Heart left ventricle (tissue), 16 donors: ENCODE measurements at regions not wholly inside any gene's neighbourhood (a gene's known extent, or its start where the extent isn't known, plus 50 kb on each side); places are given as distances from the start of the nearest gene placed in this dataset.

Experiments
- ATAC-seq, 4 donors: fragments of 200-7000 bp; cut with Tn5 transposase; one replicate each; pipeline ENCODE4 v1.9.1; 2020 to 2022; ENCODE audit warnings: moderate library complexity in 4 of 4, mild to moderate bottlenecking in 3 of 4, moderate number of reproducible peaks in 1 of 4
- DNase-seq, 5 donors: peaks; one replicate each; pipeline ENCODE4 v3.0.0-alpha.2; 2020
- H3K27ac ChIP-seq, 12 donors: fragments of 200-600 bp; sonication (generic) in 4 of 12; one replicate each; pipeline versions ENCODE4 v1.5.0 to v1.8.0; 2016 to 2022; ENCODE audit warnings: mild to moderate bottlenecking in 2 of 12
- H3K27me3 ChIP-seq, 9 donors: fragments of 200-600 bp; sonication (generic) in 2 of 9; one replicate each; pipeline versions ENCODE4 v1.5.1 to v1.8.0; 2016 to 2022; ENCODE audit warnings: mild to moderate bottlenecking in 3 of 9
- H3K36me3 ChIP-seq, 9 donors: fragments of 200-600 bp; sonication (generic) in 2 of 9; one replicate each; pipeline versions ENCODE4 v1.5.0 to v1.8.0; 2018 to 2022; ENCODE audit warnings: mild to moderate bottlenecking in 2 of 9
- H3K4me1 ChIP-seq, 12 donors: fragments of 200-600 bp; sonication (generic) in 4 of 12; one replicate each; pipeline versions ENCODE4 v1.5.0 to v1.8.0; 2016 to 2022; ENCODE audit warnings: mild to moderate bottlenecking in 3 of 12
- H3K4me3 ChIP-seq, 12 donors: fragments of 200-600 bp; sonication (generic) in 4 of 12; one replicate each; pipeline versions ENCODE4 v1.5.0 to v1.8.0; 2017 to 2022; ENCODE audit warnings: mild to moderate bottlenecking in 9 of 12, moderate library complexity in 4 of 12
- H3K9me3 ChIP-seq, 12 donors: fragments of 200-600 bp; sonication (generic) in 4 of 12; one replicate each; pipeline versions ENCODE4 v1.5.0 to v1.8.0; 2016 to 2022; ENCODE audit warnings: mild to moderate bottlenecking in 1 of 12
- POLR2A ChIP-seq, 2 donors: fragments of 450-650 bp; IDR thresholded peaks; one replicate each; pipeline ENCODE4 v1.6.1; 2017; ENCODE audit warnings: antibody characterized with exemption in 2 of 2, mild to moderate bottlenecking in 2 of 2, moderate library complexity in 2 of 2
- WGBS, 4 donors: extraction: QIAGEN DNeasy Blood & Tissue Kit in 2 of 4; methylation state at CpG; one replicate each; pipeline versions ENCODE4 v1.1.5 to v1.1.7; 2013 to 2018; 5-methylcytosine and 5-hydroxymethylcytosine counted together
- intact Hi-C, 10 donors: fragments of 100-400 bp; cut with DNase I; formaldehyde crosslinking; loops; one replicate each; pipeline versions ENCODE4 v1.11.1 to v1.14.2; 2022
- TF ChIP-seq, protein P1 (sequence below), 12 donors: fragments of 200-600 bp; sonication (generic) in 4 of 12; IDR thresholded peaks; one replicate each; pipeline versions ENCODE4 v1.5.0 to v1.8.0; 2018 to 2022; ENCODE audit warnings: antibody characterized with exemption in 12 of 12, mild to moderate bottlenecking in 5 of 12
- donor health status: ischemic (EF 13 %, LVEDD 7.1; RV severe dilation, severe dysfunction).
- donor health status: healthy with polysubstance abuse.
- donor health status: DM: no; HTN: yes; CAD: no.
- donor health status: DM: no; HTN: no; CAD: no.
- donor health status: ischemic (EF 25% LVEDD 6.9; RV normal size, moderate dysfunction).
- donor health status: ischemic (EF 25% LVEDD 5.7; RV mildly dilated, moderate dysfunction).
- donor health status: healthy.
- donor health status: DM: yes; HTN: yes; CAD: no.
- donor health status: ischemic (EF 35%, LVEDD 5.7; RV mildly dilated, moderate dysfunction).
- donor health status: nonischemic (EF 11% LVEDD 7.7; RV severe dilation, severe dysfunction).
- donor health status: DM: yes; HTN: yes; CAD: no.
- donor health status: PGD.
- donor health status: ischemic (EF 29% LVEDD 5.4; RV normal size, mild dysfunction).
- donor health status: nonischemic (EF 23%, LVEDD 6.1; RV moderate dilation, normal function).

GRCh38 chr6:11923621-11924020, 88.5 kb upstream of the HIVEP1 start:
- H3K4me3 ChIP-seq = no peak overlapping the region
- H3K4me1 ChIP-seq = peaks cover 0 to 10% (median 0%) of the 10 kb centered on the region in 12 donors
- no peaks in the 10 kb centered on the region for H3K27me3 ChIP-seq
- intact Hi-C loops = no loop called here
- WGBS, 4 donors = 95 to 99% (median 97%) methylated on average over 3 of the region's 3 CpGs
- no peak overlapping the region for H3K27ac ChIP-seq
- H3K9me3 ChIP-seq = no peaks in the 10 kb centered on the region
- ATAC-seq (no peak), DNase-seq (no peak)
- no peak for TF ChIP-seq POLR2A (IDR thresholded peaks at IDR 0.05)
- TF ChIP-seq, protein P1, sequence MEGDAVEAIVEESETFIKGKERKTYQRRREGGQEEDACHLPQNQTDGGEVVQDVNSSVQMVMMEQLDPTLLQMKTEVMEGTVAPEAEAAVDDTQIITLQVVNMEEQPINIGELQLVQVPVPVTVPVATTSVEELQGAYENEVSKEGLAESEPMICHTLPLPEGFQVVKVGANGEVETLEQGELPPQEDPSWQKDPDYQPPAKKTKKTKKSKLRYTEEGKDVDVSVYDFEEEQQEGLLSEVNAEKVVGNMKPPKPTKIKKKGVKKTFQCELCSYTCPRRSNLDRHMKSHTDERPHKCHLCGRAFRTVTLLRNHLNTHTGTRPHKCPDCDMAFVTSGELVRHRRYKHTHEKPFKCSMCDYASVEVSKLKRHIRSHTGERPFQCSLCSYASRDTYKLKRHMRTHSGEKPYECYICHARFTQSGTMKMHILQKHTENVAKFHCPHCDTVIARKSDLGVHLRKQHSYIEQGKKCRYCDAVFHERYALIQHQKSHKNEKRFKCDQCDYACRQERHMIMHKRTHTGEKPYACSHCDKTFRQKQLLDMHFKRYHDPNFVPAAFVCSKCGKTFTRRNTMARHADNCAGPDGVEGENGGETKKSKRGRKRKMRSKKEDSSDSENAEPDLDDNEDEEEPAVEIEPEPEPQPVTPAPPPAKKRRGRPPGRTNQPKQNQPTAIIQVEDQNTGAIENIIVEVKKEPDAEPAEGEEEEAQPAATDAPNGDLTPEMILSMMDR (IDR thresholded peaks at IDR 0.05) = no peak
- no peaks in the 10 kb centered on the region for H3K36me3 ChIP-seq

DNA sequence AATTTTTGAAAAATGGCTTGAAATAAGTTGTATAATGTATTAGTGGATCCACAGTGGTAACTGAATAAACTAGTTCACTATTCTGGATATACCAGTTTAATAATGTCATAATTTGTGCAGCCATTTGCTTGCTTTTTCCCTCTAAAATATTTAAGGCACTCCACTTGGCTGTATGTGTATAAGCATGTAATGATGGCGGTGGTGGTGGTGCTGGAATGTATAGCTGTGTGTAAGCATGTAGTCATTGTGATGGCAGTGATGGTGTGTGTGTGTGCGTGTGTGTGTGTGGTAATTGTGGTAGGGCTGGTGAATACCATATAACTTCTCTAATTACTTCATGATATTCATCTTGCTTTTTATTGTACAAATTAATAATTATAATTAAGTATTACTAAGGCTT, 89.2 kb upstream of the HIVEP1 start:
- H3K36me3 ChIP-seq = no peaks in the 10 kb centered on the region
- 91 to 100% (median 97%) methylated on average over 2 of the region's 2 CpGs for WGBS, 4 donors
- ATAC-seq (no peak), DNase-seq (no peak)
- no peaks in the 10 kb centered on the region for H3K27me3 ChIP-seq
- peaks cover 0 to 14% (median 0%) of the 10 kb centered on the region in 12 donors for H3K4me1 ChIP-seq
- TF ChIP-seq, protein P1 (IDR thresholded peaks at IDR 0.05) = no peak
- no peak for TF ChIP-seq POLR2A (IDR thresholded peaks at IDR 0.05)
- intact Hi-C loops = no loop called here
- H3K4me3 ChIP-seq = no peak overlapping the region
- H3K9me3 ChIP-seq = no peaks in the 10 kb centered on the region
- no peak overlapping the region for H3K27ac ChIP-seq

DNA sequence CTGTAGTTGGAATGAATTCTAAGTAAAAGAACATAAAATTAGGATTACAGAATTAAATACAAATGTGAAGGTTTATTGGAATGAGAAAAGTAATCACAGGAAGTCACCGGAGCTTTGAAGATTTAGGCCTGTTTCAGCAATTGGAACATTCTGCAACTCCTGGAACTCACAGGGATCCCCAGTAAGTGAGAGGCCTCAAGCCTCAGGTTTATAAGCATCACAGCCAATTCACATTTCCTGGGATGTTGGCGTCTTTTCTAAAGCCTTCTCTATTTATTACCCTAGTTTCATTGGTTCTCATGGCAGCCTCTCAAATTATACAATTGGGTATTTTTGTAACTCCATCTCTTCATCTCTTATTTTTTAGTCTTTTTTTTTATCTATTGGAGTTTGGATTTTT, 90.4 kb upstream of the HIVEP1 start:
- H3K4me3 ChIP-seq = no peak overlapping the region
- peaks cover 0 to 18% (median 0%) of the 10 kb centered on the region in 12 donors for H3K4me1 ChIP-seq
- intact Hi-C loops = no loop called here
- DNase-seq (no peak), ATAC-seq (no peak)
- no peak overlapping the region for H3K27ac ChIP-seq
- H3K36me3 ChIP-seq = no peaks in the 10 kb centered on the region
- WGBS, 4 donors = 83 to 90% (median 85%) methylated on average over 2 of the region's 2 CpGs
- no peaks in the 10 kb centered on the region for H3K27me3 ChIP-seq
- no peak for TF ChIP-seq POLR2A (IDR thresholded peaks at IDR 0.05)
- TF ChIP-seq, protein P1 (IDR thresholded peaks at IDR 0.05) = no peak
- no peaks in the 10 kb centered on the region for H3K9me3 ChIP-seq

GRCh38 chr6:11921017-11921438, 91.1 kb upstream of the HIVEP1 start:
- DNase-seq (peak in 3 of 5 donors; percentile 60 to 62 (median 61)), ATAC-seq (peak in 3 of 4 donors; percentile 80 to 96 (median 95))
- Histone ChIP-seq H3K9me3 (no peaks in the 10 kb centered on the region), H3K27me3 (no peaks in the 10 kb centered on the region), H3K4me3 (no peak overlapping the region), H3K27ac (no peak overlapping the region), H3K4me1 (peaks cover 0 to 18% (median 0%) of the 10 kb centered on the region in 12 donors), H3K36me3 (no peaks in the 10 kb centered on the region)
- 67 to 74% (median 70%) methylated on average over 5 of the region's 5 CpGs for WGBS, 4 donors
- intact Hi-C loops = no loop called here
- TF ChIP-seq, protein P1 (IDR thresholded peaks at IDR 0.05) = no peak
- TF ChIP-seq POLR2A (IDR thresholded peaks at IDR 0.05) = no peak
